ENCODE measurements at regions not wholly inside any gene's neighbourhood (a gene's known extent, or its start where the extent isn't known, plus 50 kb on each side); places are given as distances from the start of the nearest gene placed in this dataset.

DNA sequence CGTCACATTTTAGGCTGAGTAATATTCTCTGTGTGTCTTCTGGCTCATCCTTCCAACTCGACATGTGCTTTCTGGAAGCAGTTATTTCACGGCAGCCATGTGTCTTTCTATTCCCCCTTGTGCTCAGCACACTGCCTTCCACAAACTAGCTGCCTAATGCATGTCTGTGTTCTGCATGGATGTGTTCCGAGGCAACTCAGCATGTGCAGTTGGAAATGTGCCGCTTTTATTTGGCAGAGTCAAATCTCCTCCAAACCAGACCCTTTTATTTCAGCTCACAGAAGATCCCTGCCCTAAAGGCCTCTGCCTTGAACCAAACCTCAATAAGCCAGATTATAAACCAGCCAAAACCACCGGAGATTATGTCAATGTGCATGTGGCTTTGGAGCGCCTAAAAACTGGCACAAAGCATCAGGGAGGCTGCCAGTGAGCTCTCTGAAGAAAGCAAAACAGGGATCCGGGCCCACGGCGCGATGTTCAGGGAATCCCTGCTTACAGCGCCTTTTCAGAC lies 360.2 kb downstream of the DEPDC1B start:
- no peak overlapping the region for H3K27ac ChIP-seq (ENCODE audit: low read depth, low read length)
- no peaks in the 10 kb centered on the region for H3K36me3 ChIP-seq (ENCODE audit: control insufficient read depth, insufficient read depth, low read length)
- no peaks in the 10 kb centered on the region for H3K9me3 ChIP-seq (ENCODE audit: control insufficient read depth, insufficient read depth, low read length)
- no peaks in the 10 kb centered on the region for H3K27me3 ChIP-seq (ENCODE audit: control insufficient read depth, insufficient read depth, low read length)
- DNase-seq (ENCODE audit: low read depth in 4 of 6, low spot score in 6 of 6), result peak; percentile 49 to 97 (median 60)
- H3K4me1 ChIP-seq (ENCODE audit: control insufficient read depth, insufficient read depth, low read length), result peaks cover 3% of the 10 kb centered on the region
- H3K4me3 ChIP-seq (ENCODE audit: low read depth, low read length), result no peak overlapping the region
- 37% methylated on average over 11 of the region's 12 CpGs for WGBS (ENCODE audit: insufficient coverage)

DNA sequence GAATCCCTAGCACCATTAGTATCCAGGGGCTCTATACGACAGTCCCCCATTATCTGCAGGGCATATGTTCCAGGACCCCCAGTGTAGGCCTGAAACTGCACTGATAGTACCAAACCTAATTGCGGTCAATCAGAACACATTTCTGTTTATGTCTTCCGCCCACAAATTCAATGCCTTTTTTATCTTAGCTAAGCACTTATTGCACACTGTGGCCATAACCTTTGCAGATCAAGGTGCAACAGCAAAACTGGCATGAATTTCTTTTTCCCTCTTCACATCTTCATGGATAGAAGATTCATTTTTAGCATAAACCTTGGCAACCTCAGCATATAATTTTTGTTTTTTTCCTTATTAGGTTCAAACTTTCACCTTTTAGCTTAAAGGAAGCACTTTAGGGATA lies 361.1 kb downstream of the DEPDC1B start:
- Histone ChIP-seq H3K4me1 (ENCODE audit: control insufficient read depth, insufficient read depth, low read length) (peaks cover 3% of the 10 kb centered on the region), H3K9me3 (ENCODE audit: control insufficient read depth, insufficient read depth, low read length) (no peaks in the 10 kb centered on the region), H3K27ac (ENCODE audit: low read depth, low read length) (no peak overlapping the region), H3K27me3 (ENCODE audit: control insufficient read depth, insufficient read depth, low read length) (no peaks in the 10 kb centered on the region), H3K4me3 (ENCODE audit: low read depth, low read length) (no peak overlapping the region), H3K36me3 (ENCODE audit: control insufficient read depth, insufficient read depth, low read length) (no peaks in the 10 kb centered on the region)
- WGBS (ENCODE audit: insufficient coverage), result 100% methylated on average over 3 of the region's 3 CpGs
- no peak for DNase-seq (ENCODE audit: low read depth in 4 of 6, low spot score in 6 of 6)

DNA sequence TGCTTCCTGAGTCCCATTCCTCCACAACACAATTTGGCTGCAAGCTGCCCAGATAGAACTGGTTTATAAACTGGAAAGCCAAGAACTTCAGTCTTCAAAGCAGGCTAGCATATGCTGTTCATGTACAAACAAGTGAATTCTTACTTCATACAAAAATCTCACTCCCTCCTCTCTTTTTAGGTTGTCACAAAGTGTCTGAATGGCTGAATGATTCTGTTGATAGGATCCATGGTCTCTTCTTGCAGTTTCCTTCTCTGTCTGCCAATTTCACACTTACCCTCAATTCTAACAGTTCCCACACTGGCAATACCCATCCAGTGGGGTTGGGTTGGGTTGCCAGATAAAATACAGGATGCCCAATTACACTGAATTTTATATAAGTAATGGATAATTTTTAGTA lies 363.5 kb downstream of the DEPDC1B start:
- H3K4me3 ChIP-seq (ENCODE audit: low read depth, low read length), result no peak overlapping the region
- peak in 1 of 6 donors; percentile 67 for DNase-seq (ENCODE audit: low read depth in 4 of 6, low spot score in 6 of 6)

DNA sequence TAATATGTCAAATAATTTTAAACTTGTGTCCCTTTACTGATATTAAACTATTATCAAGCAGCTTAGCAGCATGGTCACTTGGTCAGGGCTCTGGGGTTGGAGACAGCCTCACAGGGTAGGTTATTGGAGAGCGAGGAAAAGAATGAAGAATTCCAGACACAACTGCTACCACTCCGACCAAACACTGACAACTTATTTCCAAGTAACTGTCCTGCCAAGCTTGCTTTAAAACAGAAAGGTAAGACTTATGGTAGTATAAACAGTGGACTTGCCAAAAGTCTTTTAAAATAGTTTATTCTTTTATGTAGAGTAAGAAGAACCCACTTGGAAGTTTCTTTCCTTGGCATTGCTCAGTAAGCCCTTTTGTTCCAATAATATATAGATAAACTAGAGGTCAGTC lies 364.1 kb downstream of the DEPDC1B start:
- Histone ChIP-seq H3K4me1 (ENCODE audit: control insufficient read depth, insufficient read depth, low read length) (no peaks in the 10 kb centered on the region), H3K27ac (ENCODE audit: low read depth, low read length) (no peak overlapping the region), H3K36me3 (ENCODE audit: control insufficient read depth, insufficient read depth, low read length) (no peaks in the 10 kb centered on the region), H3K4me3 (ENCODE audit: low read depth, low read length) (no peak overlapping the region), H3K9me3 (ENCODE audit: control insufficient read depth, insufficient read depth, low read length) (no peaks in the 10 kb centered on the region), H3K27me3 (ENCODE audit: control insufficient read depth, insufficient read depth, low read length) (no peaks in the 10 kb centered on the region)
- no CpG with 5 or more reads among the region's 2 CpGs for WGBS (ENCODE audit: insufficient coverage)
- DNase-seq (ENCODE audit: low read depth in 4 of 6, low spot score in 6 of 6), result no peak

More for the DNA sequence above, 363.5 kb downstream of the DEPDC1B start:
- H3K9me3 ChIP-seq (ENCODE audit: control insufficient read depth, insufficient read depth, low read length), result no peaks in the 10 kb centered on the region
- no peaks in the 10 kb centered on the region for H3K27me3 ChIP-seq (ENCODE audit: control insufficient read depth, insufficient read depth, low read length)
- H3K27ac ChIP-seq (ENCODE audit: low read depth, low read length), result no peak overlapping the region
- peaks cover 3% of the 10 kb centered on the region for H3K4me1 ChIP-seq (ENCODE audit: control insufficient read depth, insufficient read depth, low read length)
- H3K36me3 ChIP-seq (ENCODE audit: control insufficient read depth, insufficient read depth, low read length), result no peaks in the 10 kb centered on the region

- Histone ChIP-seq H3K9me3 (ENCODE audit: control insufficient read depth, insufficient read depth, low read length) (no peaks in the 10 kb centered on the region), H3K4me3 (ENCODE audit: low read depth, low read length) (no peak overlapping the region), H3K36me3 (ENCODE audit: control insufficient read depth, insufficient read depth, low read length) (no peaks in the 10 kb centered on the region), H3K27ac (ENCODE audit: low read depth, low read length) (no peak overlapping the region), H3K4me1 (ENCODE audit: control insufficient read depth, insufficient read depth, low read length) (no peaks in the 10 kb centered on the region), H3K27me3 (ENCODE audit: control insufficient read depth, insufficient read depth, low read length) (no peaks in the 10 kb centered on the region)
- no peak for DNase-seq (ENCODE audit: low read depth in 4 of 6, low spot score in 6 of 6)
- no CpG with 5 or more reads among the region's 2 CpGs for WGBS (ENCODE audit: insufficient coverage)
These were observed 365.7 kb downstream of the DEPDC1B start for GRCh38 chr5:60334281-60334713.

DNA sequence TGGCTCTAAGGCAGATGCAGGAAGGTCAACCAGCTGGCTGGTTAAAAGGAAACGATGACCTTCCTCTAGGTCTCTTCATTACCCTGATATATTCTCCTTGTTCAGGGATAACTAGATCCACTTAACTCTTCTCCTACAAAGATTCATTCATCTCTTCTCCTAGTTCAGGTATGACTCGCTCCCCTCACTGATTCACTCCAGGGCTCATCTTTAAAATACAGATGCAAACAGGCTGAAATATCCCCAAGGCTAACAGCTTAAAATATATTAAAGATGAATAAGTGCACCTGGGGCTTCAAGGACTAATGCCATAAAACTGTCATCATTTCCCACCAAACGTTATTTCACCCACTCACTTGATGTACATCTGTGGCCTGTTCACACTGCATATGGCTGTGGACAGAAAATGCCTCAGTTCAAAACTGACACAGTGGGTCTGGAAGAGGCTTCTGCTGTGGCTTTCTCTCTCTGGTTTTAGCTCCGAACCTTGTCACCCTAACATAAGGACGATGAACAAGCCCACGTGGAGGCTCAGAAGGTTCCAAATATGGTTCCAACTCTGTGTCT lies 366.9 kb downstream of the DEPDC1B start:
- Histone ChIP-seq H3K36me3 (ENCODE audit: control insufficient read depth, insufficient read depth, low read length) (no peaks in the 10 kb centered on the region), H3K27ac (ENCODE audit: low read depth, low read length) (no peak overlapping the region), H3K9me3 (ENCODE audit: control insufficient read depth, insufficient read depth, low read length) (no peaks in the 10 kb centered on the region), H3K4me1 (ENCODE audit: control insufficient read depth, insufficient read depth, low read length) (no peaks in the 10 kb centered on the region), H3K4me3 (ENCODE audit: low read depth, low read length) (no peak overlapping the region), H3K27me3 (ENCODE audit: control insufficient read depth, insufficient read depth, low read length) (no peaks in the 10 kb centered on the region)
- peak in 1 of 6 donors; percentile 80 for DNase-seq (ENCODE audit: low read depth in 4 of 6, low spot score in 6 of 6)
- 95% methylated on average over 2 of the region's 6 CpGs for WGBS (ENCODE audit: insufficient coverage)

GRCh38 chr5:60332244-60333004 lies 367.5 kb downstream of the DEPDC1B start:
- 80% methylated on average over 1 of the region's 2 CpGs for WGBS (ENCODE audit: insufficient coverage)
- no peak overlapping the region for H3K27ac ChIP-seq (ENCODE audit: low read depth, low read length)
- no peak for DNase-seq (ENCODE audit: low read depth in 4 of 6, low spot score in 6 of 6)
- no peaks in the 10 kb centered on the region for H3K9me3 ChIP-seq (ENCODE audit: control insufficient read depth, insufficient read depth, low read length)
- no peaks in the 10 kb centered on the region for H3K4me1 ChIP-seq (ENCODE audit: control insufficient read depth, insufficient read depth, low read length)
- no peaks in the 10 kb centered on the region for H3K36me3 ChIP-seq (ENCODE audit: control insufficient read depth, insufficient read depth, low read length)
- no peaks in the 10 kb centered on the region for H3K27me3 ChIP-seq (ENCODE audit: control insufficient read depth, insufficient read depth, low read length)
- H3K4me3 ChIP-seq (ENCODE audit: low read depth, low read length), result no peak overlapping the region

DNA sequence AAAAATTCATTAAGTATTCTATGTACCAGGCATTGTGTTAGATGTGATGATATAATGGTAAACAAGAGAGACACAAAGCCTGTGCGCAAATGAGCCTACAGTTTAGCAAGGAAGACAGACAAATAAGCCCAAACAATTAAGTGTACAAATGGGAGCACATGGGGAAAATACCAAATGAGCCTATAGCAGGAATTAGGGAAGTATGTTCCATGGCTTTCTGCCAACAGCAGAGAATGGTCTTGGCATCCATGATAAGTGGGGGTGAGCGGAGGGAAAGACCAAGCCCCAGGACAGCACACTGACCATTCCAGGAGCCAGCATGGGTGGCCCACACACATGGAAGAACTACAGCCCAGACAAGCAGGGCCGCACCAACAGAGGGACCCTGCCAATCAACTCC lies 369.7 kb downstream of the DEPDC1B start:
- Histone ChIP-seq H3K9me3 (ENCODE audit: control insufficient read depth, insufficient read depth, low read length) (no peaks in the 10 kb centered on the region), H3K27ac (ENCODE audit: low read depth, low read length) (no peak overlapping the region), H3K4me3 (ENCODE audit: low read depth, low read length) (no peak overlapping the region), H3K36me3 (ENCODE audit: control insufficient read depth, insufficient read depth, low read length) (no peaks in the 10 kb centered on the region), H3K27me3 (ENCODE audit: control insufficient read depth, insufficient read depth, low read length) (no peaks in the 10 kb centered on the region), H3K4me1 (ENCODE audit: control insufficient read depth, insufficient read depth, low read length) (no peaks in the 10 kb centered on the region)
- peak in 2 of 6 donors; percentile 49 to 63 for DNase-seq (ENCODE audit: low read depth in 4 of 6, low spot score in 6 of 6)
- 40% methylated on average over 1 of the region's 3 CpGs for WGBS (ENCODE audit: insufficient coverage)

GRCh38 chr5:60325870-60326269 lies 374.1 kb downstream of the DEPDC1B start:
- no CpG with 5 or more reads among the region's 2 CpGs for WGBS (ENCODE audit: insufficient coverage)

DNA sequence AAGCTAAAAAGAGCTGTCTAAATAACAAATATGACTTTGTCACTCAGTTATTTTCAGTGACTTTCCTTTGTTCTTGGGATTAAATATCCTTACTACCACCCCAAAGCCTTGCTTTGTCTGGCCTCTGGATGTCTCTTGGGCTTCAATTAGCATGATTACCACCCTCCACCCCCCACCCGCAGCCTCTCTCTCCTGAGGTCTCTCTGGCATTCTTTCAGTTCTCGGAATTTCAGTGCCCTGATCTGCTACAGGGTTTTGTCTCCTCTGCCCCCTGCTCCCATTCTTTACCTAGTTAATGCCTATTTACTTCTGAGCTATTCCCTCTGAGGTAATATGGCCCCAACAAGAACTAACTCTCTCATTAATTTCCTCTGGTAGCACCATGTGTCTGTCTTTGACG lies 376.4 kb downstream of the DEPDC1B start:
- no peaks in the 10 kb centered on the region for H3K9me3 ChIP-seq (ENCODE audit: control insufficient read depth, insufficient read depth, low read length)
- H3K4me3 ChIP-seq (ENCODE audit: low read depth, low read length), result no peak overlapping the region
- H3K36me3 ChIP-seq (ENCODE audit: control insufficient read depth, insufficient read depth, low read length), result no peaks in the 10 kb centered on the region
- H3K27me3 ChIP-seq (ENCODE audit: control insufficient read depth, insufficient read depth, low read length), result no peaks in the 10 kb centered on the region
- no peak overlapping the region for H3K27ac ChIP-seq (ENCODE audit: low read depth, low read length)
- 46% methylated on average over 2 of the region's 3 CpGs for WGBS (ENCODE audit: insufficient coverage)
- no peak for DNase-seq (ENCODE audit: low read depth in 4 of 6, low spot score in 6 of 6)
- no peaks in the 10 kb centered on the region for H3K4me1 ChIP-seq (ENCODE audit: control insufficient read depth, insufficient read depth, low read length)

More at GRCh38 chr5:60325870-60326269, 374.1 kb downstream of the DEPDC1B start:
- no peaks in the 10 kb centered on the region for H3K4me1 ChIP-seq (ENCODE audit: control insufficient read depth, insufficient read depth, low read length)
- DNase-seq (ENCODE audit: low read depth in 4 of 6, low spot score in 6 of 6), result no peak
- no peak overlapping the region for H3K27ac ChIP-seq (ENCODE audit: low read depth, low read length)
- no peaks in the 10 kb centered on the region for H3K27me3 ChIP-seq (ENCODE audit: control insufficient read depth, insufficient read depth, low read length)
- H3K4me3 ChIP-seq (ENCODE audit: low read depth, low read length), result no peak overlapping the region
- no peaks in the 10 kb centered on the region for H3K9me3 ChIP-seq (ENCODE audit: control insufficient read depth, insufficient read depth, low read length)
- no peaks in the 10 kb centered on the region for H3K36me3 ChIP-seq (ENCODE audit: control insufficient read depth, insufficient read depth, low read length)
